ENCODE measurements at regions not wholly inside any gene's neighbourhood (a gene's known extent, or its start where the extent isn't known, plus 50 kb on each side); places are given as distances from the start of the nearest gene placed in this dataset.

GRCh38 chr1:82099170-82099569 is 298.4 kb downstream of the ADGRL2 start (continued):
- no peak for TF ChIP-seq LARP7 (IDR thresholded peaks at IDR 0.05)
- TF ChIP-seq CBFB (IDR thresholded peaks at IDR 0.05; ENCODE audit: low read depth) = no peak
- TF ChIP-seq POU2F2 (IDR thresholded peaks at IDR 0.05; ENCODE audit: borderline replicate concordance, low read depth, low read length) = no peak
- TF ChIP-seq WRNIP1 (IDR thresholded peaks at IDR 0.05; ENCODE audit: borderline replicate concordance, low read depth, low read length) = no peak
- TF ChIP-seq POLR2A (IDR thresholded peaks at IDR 0.05; ENCODE audit: low read depth, low read length) = no peak
- no peak for TF ChIP-seq E2F8 (IDR thresholded peaks at IDR 0.05; ENCODE audit: low read depth, partially characterized antibody)
- TF ChIP-seq JUND (IDR thresholded peaks at IDR 0.05; ENCODE audit: low read depth, low read length) = no peak
- no peak for TF ChIP-seq RAD51 (IDR thresholded peaks at IDR 0.05)
- TF ChIP-seq HCFC1 (IDR thresholded peaks at IDR 0.05; ENCODE audit: low read length) = no peak

- no peak for FAIRE-seq
- ChIA-PET RAD21 (ENCODE audit: unreplicated experiment) (interaction anchor here (1.0 kb wide), 1 partner anchor 87 kb away, joined by 4 read pairs; no protein-coding TSS in a partner anchor), SMC1A (ENCODE audit: uncharacterized antibody, unreplicated experiment) (interaction anchor here (0.9 to 4.8 kb wide), 3 partner anchors 14 to 204 kb away, joined by 3 to 51 read pairs (median 4); no protein-coding TSS in a partner anchor), CTCF (interaction anchor here (1.0 kb wide), 1 partner anchor 53 kb away, joined by 3 read pairs; no protein-coding TSS in a partner anchor), POLR2A (no interaction called here)
- H4K20me1 ChIP-seq (ENCODE audit: control insufficient read depth, insufficient read depth) = no peaks in the 10 kb centered on the region
- H3K9ac ChIP-seq (ENCODE audit: control insufficient read depth, insufficient read depth, low read length) = no peak overlapping the region
- WGBS (ENCODE audit: insufficient coverage, insufficient replicate concordance, low lambda C conversion rate, missing lambda C conversion rate) = 5% methylated on average over 2 of the region's 2 CpGs
- H3K4me3 ChIP-seq = no peak overlapping the region
- no peaks in the 10 kb centered on the region for H3K79me2 ChIP-seq (ENCODE audit: control insufficient read depth, insufficient read depth, low read length)
- BruUV-seq (replicated peaks) = no TSS peak
- DNase-seq (ENCODE audit: low read depth, low spot score) = no peak
- intact Hi-C loops (cut with micrococcal nuclease; ENCODE audit: unreplicated experiment) = no loop called here
- H3K9me3 ChIP-seq (replicated peaks; ENCODE audit: control insufficient read depth, insufficient read depth, low read length) = no peaks in the 10 kb centered on the region
- in situ Hi-C loops (cut with MboI) = no loop called here
- ATAC-seq = no peak
- no peak for TF ChIP-seq RB1 (IDR thresholded peaks at IDR 0.05; ENCODE audit: borderline replicate concordance)
- no peak for TF ChIP-seq MXI1 (IDR thresholded peaks at IDR 0.05; ENCODE audit: low read depth, low read length)
- TF ChIP-seq FOXK2 (IDR thresholded peaks at IDR 0.05) = no peak
- no peak overlapping the region for H2AFZ ChIP-seq (ENCODE audit: control insufficient read depth, low read depth, low read length)
- no peak overlapping the region for H3K27ac ChIP-seq (ENCODE audit: control insufficient read depth, insufficient read depth)
- H3K4me2 ChIP-seq (ENCODE audit: control insufficient read depth, insufficient read depth) = no peak overlapping the region
- no peaks in the 10 kb centered on the region for H3K4me1 ChIP-seq (ENCODE audit: control insufficient read depth, insufficient read depth, low read length)
- H3K27me3 ChIP-seq (replicated peaks in 1 of 2; ENCODE audit: control insufficient read depth in 2 of 2, insufficient read depth in 2 of 2, low read length in 1 of 2) = no peaks in the 10 kb centered on the region
- H3K36me3 ChIP-seq (ENCODE audit: control insufficient read depth in 2 of 2, insufficient read depth in 2 of 2, low read length in 1 of 2) = no peaks in the 10 kb centered on the region
These were observed 293.4 kb downstream of the ADGRL2 start for GRCh38 chr1:82094136-82094535.
